ENCODE measurements at regions not wholly inside any gene's neighbourhood (a gene's known extent, or its start where the extent isn't known, plus 50 kb on each side); places are given as distances from the start of the nearest gene placed in this dataset.

DNA sequence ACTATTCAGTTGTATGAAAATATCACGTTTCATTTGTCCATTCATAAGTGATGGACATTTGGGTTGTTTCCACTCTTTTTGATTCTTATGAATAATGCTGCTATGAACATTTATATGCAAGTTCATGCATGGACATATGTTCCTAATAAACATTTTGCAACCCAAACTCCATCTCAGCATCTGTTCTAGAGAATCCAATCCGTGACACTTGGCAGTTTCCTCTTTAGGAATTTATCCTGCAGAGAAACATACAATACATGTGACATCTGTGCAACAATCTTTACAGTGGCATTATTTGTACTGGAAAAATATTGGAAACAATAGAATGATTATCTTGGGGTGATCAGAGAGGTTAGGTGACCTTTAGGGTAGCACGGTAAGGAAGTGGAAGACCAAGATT, 290.8 kb upstream of the SRRM4 start:
- Histone ChIP-seq H3K36me3 (ENCODE audit: control insufficient read depth, insufficient read depth, low read length) (no peaks in the 10 kb centered on the region), H3K79me2 (ENCODE audit: control insufficient read depth, insufficient read depth, low read length) (no peaks in the 10 kb centered on the region), H3K27me3 (ENCODE audit: control insufficient read depth in 2 of 2, insufficient read depth in 2 of 2, low read length in 2 of 2) (no peaks in the 10 kb centered on the region), H3K4me1 (replicated peaks in 1 of 2; ENCODE audit: control insufficient read depth in 2 of 2, insufficient read depth in 2 of 2, low read length in 2 of 2) (no peaks in the 10 kb centered on the region), H3K27ac (ENCODE audit: extremely low read depth, low read depth, low read length) (no peak overlapping the region), H3K4me2 (ENCODE audit: insufficient read depth, low read length) (no peak overlapping the region), H3K9me1 (ENCODE audit: control insufficient read depth, insufficient read depth, low read length) (no peaks in the 10 kb centered on the region), H3K9me3 (replicated peaks; ENCODE audit: control insufficient read depth, insufficient read depth, low read depth, low read length) (no peaks in the 10 kb centered on the region), H3K9ac (ENCODE audit: insufficient read depth in 1 of 2, low read depth in 2 of 2, low read length in 2 of 2) (no peak overlapping the region), H4K20me1 (replicated peaks; ENCODE audit: control insufficient read depth, insufficient read depth, low read length) (no peaks in the 10 kb centered on the region), H3K4me3 (no peak overlapping the region), H2AFZ (ENCODE audit: low read depth, low read length) (no peak overlapping the region)
- DNase-seq (ENCODE audit: extremely low read depth in 1 of 4, low spot score in 3 of 4) (no peak), ATAC-seq (no peak), FAIRE-seq (no peak)
- BruUV-seq (replicated peaks), result no TSS peak
- TF ChIP-seq MEF2D (tag; conservative IDR thresholded peaks at IDR 0.05; ENCODE audit: low read depth) (no peak), ELF4 (CRISPR knock-in tag; IDR thresholded peaks at IDR 0.05) (no peak)
- TF ChIP-seq, protein P1, sequence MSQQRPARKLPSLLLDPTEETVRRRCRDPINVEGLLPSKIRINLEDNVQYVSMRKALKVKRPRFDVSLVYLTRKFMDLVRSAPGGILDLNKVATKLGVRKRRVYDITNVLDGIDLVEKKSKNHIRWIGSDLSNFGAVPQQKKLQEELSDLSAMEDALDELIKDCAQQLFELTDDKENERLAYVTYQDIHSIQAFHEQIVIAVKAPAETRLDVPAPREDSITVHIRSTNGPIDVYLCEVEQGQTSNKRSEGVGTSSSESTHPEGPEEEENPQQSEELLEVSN (IDR thresholded peaks at IDR 0.05; ENCODE audit: borderline replicate concordance in 1 of 2, extremely low read depth in 1 of 2, insufficient read depth in 1 of 2, insufficient read length in 1 of 2, low read depth in 1 of 2, low read length in 1 of 2, poor library complexity in 1 of 2, severe bottlenecking in 1 of 2), result no peak
- ChIA-PET CTCF (ENCODE audit: low intra/inter-chr PET ratio) (no interaction called here), POLR2A (no interaction called here)
- intact Hi-C loops (cut with micrococcal nuclease) (no loop called here), in situ Hi-C loops (cut with MboI) (no loop called here)
- 0% methylated on average over 3 of the region's 3 CpGs for WGBS (ENCODE audit: insufficient coverage, low coverage, missing lambda C conversion rate)

DNA sequence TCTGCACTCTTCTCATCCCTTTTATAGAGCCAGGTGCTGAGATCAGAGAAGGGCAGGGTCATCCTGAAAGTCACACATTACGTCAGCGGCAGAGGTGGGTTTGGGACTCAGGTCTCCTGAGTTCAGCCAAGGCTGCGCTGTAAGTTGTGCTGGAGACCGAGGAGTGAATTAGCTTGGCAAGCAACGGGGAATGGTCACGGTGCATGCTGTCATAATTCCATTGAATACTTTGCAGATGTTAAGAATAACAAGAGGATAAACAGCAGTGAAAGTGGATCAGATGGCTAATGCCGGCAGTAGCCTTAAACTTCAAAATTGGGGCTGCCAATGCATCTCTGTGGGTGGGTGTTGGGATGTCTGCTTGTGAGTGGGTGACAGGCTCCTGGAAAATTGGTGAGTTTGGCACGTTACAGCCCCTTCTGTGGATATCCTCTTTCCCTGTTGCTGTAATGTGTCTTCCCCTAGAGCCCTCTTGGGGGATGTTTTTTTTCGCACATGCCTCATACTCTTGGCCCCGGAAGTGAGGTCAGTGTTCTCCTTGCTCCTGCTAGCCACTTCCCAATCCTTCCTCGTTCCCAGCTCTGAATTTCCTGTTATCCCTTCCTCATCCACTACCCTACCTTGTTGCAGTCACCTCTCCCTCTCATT, 287.1 kb upstream of the SRRM4 start:
- Histone ChIP-seq H3K27ac (ENCODE audit: extremely low read depth, low read depth, low read length) (no peak overlapping the region), H3K4me2 (ENCODE audit: insufficient read depth, low read length) (no peak overlapping the region), H2AFZ (ENCODE audit: low read depth, low read length) (no peak overlapping the region), H3K9ac (ENCODE audit: insufficient read depth in 1 of 2, low read depth in 2 of 2, low read length in 2 of 2) (no peak overlapping the region), H3K27me3 (ENCODE audit: control insufficient read depth in 2 of 2, insufficient read depth in 2 of 2, low read length in 2 of 2) (no peaks in the 10 kb centered on the region), H3K9me3 (replicated peaks; ENCODE audit: control insufficient read depth, insufficient read depth, low read depth, low read length) (no peaks in the 10 kb centered on the region), H3K4me1 (replicated peaks in 1 of 2; ENCODE audit: control insufficient read depth in 2 of 2, insufficient read depth in 2 of 2, low read length in 2 of 2) (no peaks in the 10 kb centered on the region), H3K4me3 (no peak overlapping the region), H3K9me1 (ENCODE audit: control insufficient read depth, insufficient read depth, low read length) (no peaks in the 10 kb centered on the region), H3K79me2 (ENCODE audit: control insufficient read depth, insufficient read depth, low read length) (no peaks in the 10 kb centered on the region), H4K20me1 (replicated peaks; ENCODE audit: control insufficient read depth, insufficient read depth, low read length) (no peaks in the 10 kb centered on the region), H3K36me3 (ENCODE audit: control insufficient read depth, insufficient read depth, low read length) (no peaks in the 10 kb centered on the region)
- WGBS (ENCODE audit: insufficient coverage, low coverage, missing lambda C conversion rate), result 0% methylated on average over 11 of the region's 11 CpGs
- POLR2A ChIA-PET, result no interaction called here
- TF ChIP-seq CREM (IDR thresholded peaks at IDR 0.05; ENCODE audit: low read depth) (no peak), ZNF561 (CRISPR knock-in tag; conservative IDR thresholded peaks at IDR 0.05) (no peak), SIN3B (IDR thresholded peaks at IDR 0.05; ENCODE audit: low read depth) (no peak)
- no TSS peak for BruUV-seq (replicated peaks)
- ATAC-seq (no peak), DNase-seq (ENCODE audit: extremely low read depth in 1 of 4, low spot score in 3 of 4) (no peak), FAIRE-seq (no peak)
- CTCF ChIA-PET (ENCODE audit: low intra/inter-chr PET ratio), result no interaction called here
- intact Hi-C loops (cut with micrococcal nuclease) (no loop called here), in situ Hi-C loops (cut with MboI) (no loop called here)
